Memory B cell (primary cell): ENCODE measurements at regions not wholly inside any gene's neighbourhood (a gene's known extent, or its start where the extent isn't known, plus 50 kb on each side); places are given as distances from the start of the nearest gene placed in this dataset.

Experiments
- ATAC-seq: fragments of 150-1000 bp; cut with Tn5 transposase; 2 replicates; pipeline ENCODE4 v1.10.0; 2021; ENCODE audit warnings: low read depth, mild to moderate bottlenecking, moderate library complexity
- DNase-seq, 2 donors: peaks; one replicate each; pipeline ENCODE4 v3.0.0; 2022; ENCODE audit warnings: low spot score in 2 of 2
- H3K27ac Mint-ChIP-seq: one replicate; pipeline ENCODE4 v1.8.0; 2022; ENCODE audit warnings: mild to moderate bottlenecking, moderate library complexity, mixed read lengths
- H3K27me3 Mint-ChIP-seq: one replicate; pipeline ENCODE4 v1.8.0; 2022; ENCODE audit warnings: mixed read lengths
- H3K36me3 Mint-ChIP-seq: one replicate; pipeline ENCODE4 v1.8.0; 2022; ENCODE audit warnings: mild to moderate bottlenecking, mixed read lengths
- H3K4me1 Mint-ChIP-seq: one replicate; pipeline ENCODE4 v1.8.0; 2022; ENCODE audit warnings: mixed read lengths
- H3K4me3 Mint-ChIP-seq: one replicate; pipeline ENCODE4 v1.8.0; 2022; ENCODE audit warnings: mild to moderate bottlenecking, moderate library complexity, mixed read lengths
- H3K9me3 Mint-ChIP-seq: one replicate; pipeline ENCODE4 v1.8.0; 2022; ENCODE audit warnings: mixed read lengths

DNA sequence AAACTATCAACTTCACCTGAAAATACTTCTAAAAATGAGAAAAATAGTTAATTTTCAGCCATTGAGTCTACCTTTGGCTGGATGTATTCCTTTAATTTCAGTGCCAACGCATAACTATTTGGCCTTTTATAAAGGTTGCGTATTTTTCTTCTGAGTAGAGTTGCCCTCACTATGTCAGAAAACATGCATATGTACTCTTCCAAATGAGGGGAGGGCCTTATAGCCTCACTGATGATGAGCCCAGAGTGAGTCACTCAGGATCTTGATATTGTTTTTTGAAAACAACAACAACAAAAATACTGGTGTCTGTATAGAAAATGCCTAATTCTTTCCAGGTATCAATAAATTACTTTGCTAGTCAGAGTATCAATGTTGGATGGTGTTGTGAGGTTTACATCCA, 349.3 kb downstream of the FBXO8 start:
- Mint-ChIP-seq H3K27me3 (peaks cover 4% of the 10 kb centered on the region), H3K27ac (no peak overlapping the region), H3K36me3 (no peaks in the 10 kb centered on the region), H3K9me3 (no peaks in the 10 kb centered on the region), H3K4me3 (no peak overlapping the region), H3K4me1 (no peaks in the 10 kb centered on the region)
- ATAC-seq (no peak), DNase-seq (no peak)

DNA sequence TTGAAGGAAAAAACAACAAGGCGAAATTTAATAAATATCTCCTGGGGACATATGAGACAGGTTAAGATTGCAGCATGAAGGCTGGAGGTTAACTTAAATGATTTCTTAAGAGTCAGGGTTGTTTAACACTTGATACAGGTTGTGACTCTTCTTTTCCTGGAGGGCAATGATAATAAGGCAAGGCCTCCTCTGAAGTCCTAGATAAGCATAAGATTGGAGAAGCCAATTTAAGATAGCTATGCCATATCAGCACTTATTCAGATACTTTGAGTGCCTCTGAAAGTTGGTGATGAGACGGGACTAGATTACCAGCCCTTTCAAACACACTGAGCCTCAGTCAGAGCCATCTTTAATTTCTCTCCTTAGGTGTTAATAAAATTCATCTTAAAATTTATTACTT, 350.8 kb downstream of the FBXO8 start:
- H3K9me3 Mint-ChIP-seq = peaks cover 1% of the 10 kb centered on the region

DNA sequence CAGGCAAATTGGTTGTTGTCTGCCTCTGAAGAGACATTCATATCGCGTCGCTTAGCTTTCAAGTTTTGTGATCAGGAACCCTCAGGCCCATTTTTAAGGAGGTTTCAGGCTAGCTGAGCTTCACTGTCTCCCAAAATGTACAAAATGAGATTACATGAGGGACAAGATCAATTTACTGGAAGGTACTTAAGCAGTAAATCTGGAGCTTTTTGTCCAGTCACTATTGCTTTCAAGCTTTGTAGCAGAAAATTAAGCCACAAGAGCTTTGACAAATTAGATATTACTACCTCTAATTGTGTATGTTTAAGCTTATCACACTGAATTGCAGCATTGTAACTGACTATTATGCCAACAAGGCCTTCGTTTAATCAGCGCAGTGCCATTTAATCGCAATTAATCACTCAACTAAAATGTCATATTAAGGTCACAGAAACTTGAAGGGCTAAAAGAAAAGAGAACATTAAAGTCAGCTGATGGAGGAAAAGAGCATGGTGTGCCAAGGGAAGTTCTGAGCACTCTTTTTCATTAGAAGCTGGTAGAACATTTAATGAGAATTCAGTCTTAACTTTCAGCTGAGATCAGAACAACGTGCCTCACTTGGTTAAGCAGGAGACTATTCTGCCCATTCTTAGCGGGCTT, 353.0 kb downstream of the FBXO8 start:
- Mint-ChIP-seq H3K27me3 (no peaks in the 10 kb centered on the region), H3K9me3 (peaks cover 1% of the 10 kb centered on the region), H3K27ac (no peak overlapping the region), H3K36me3 (no peaks in the 10 kb centered on the region), H3K4me1 (no peaks in the 10 kb centered on the region), H3K4me3 (no peak overlapping the region)
- DNase-seq = no peak
- no peak for ATAC-seq

More for the DNA sequence above, 350.8 kb downstream of the FBXO8 start:
- ATAC-seq = no peak
- peaks cover 4% of the 10 kb centered on the region for H3K27me3 Mint-ChIP-seq
- H3K27ac Mint-ChIP-seq = no peak overlapping the region
- no peak for DNase-seq
- no peak overlapping the region for H3K4me3 Mint-ChIP-seq
- H3K36me3 Mint-ChIP-seq = no peaks in the 10 kb centered on the region
- no peaks in the 10 kb centered on the region for H3K4me1 Mint-ChIP-seq

DNA sequence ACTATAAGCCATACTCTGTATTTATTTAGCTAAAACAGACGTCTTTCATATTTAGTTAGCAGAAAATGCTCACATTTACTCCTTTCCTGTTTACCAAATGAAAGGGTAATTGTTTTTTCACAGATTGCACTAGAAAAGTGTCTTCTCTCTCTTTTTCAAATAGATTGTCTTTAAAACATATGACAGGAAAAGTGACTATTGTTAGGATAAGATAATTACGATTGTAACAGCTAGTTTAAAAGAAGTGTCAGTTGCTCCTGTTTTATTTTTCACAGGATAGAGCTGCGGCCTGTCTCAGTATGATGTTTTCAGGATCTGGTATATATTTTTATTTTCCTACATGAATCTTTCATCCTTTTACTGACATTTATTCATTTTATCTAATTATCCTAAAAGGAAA, 353.5 kb downstream of the FBXO8 start:
- Mint-ChIP-seq H3K27me3 (no peaks in the 10 kb centered on the region), H3K9me3 (peaks cover 1% of the 10 kb centered on the region), H3K36me3 (no peaks in the 10 kb centered on the region), H3K27ac (no peak overlapping the region), H3K4me1 (no peaks in the 10 kb centered on the region), H3K4me3 (no peak overlapping the region)
- ATAC-seq (no peak), DNase-seq (no peak)

DNA sequence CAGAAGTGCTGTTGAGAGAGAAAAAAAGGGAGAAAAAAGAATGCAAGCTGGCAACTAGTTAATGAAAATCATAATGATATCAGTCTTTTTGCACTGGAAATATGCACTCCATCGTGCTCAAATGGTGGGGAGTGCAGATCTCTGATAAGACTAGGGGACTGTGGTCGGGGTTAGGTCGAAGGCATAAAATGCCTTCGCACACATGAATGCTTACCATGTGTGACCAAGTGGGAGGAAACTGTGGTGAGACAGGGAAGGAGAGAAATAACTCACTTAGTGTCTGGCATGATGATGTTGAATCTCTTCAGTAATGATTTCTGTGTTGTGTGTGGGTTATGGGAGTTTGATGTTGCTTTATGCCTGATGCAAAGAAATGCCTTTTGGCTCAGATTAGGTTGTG, 358.9 kb downstream of the FBXO8 start:
- peaks cover 1% of the 10 kb centered on the region for H3K9me3 Mint-ChIP-seq
- ATAC-seq (no peak), DNase-seq (no peak)
- no peaks in the 10 kb centered on the region for H3K36me3 Mint-ChIP-seq
- no peaks in the 10 kb centered on the region for H3K27me3 Mint-ChIP-seq
- H3K4me3 Mint-ChIP-seq = no peak overlapping the region
- H3K4me1 Mint-ChIP-seq = peaks cover 2% of the 10 kb centered on the region
- no peak overlapping the region for H3K27ac Mint-ChIP-seq

DNA sequence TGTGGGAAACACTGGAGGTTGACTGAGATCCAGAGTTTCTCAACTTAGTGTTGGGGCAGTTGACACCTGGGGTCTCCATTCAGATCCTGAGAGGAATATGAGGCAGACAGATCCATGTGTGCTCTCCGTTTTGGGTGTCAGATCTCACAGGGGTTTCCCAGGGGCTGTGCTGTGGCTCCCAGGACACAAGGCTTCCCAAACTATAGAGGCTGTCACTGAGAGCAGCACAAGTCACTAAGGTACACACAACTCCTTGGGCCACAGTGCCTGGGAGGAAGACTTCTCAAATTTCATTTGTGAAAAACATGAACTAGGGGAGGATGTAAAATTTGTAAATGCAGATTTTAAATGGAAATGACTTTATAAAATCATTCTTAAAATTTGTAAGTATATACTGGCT, 363.6 kb downstream of the FBXO8 start:
- H3K9me3 Mint-ChIP-seq = no peaks in the 10 kb centered on the region
- H3K27ac Mint-ChIP-seq = no peak overlapping the region
- H3K36me3 Mint-ChIP-seq = no peaks in the 10 kb centered on the region
- H3K4me3 Mint-ChIP-seq = no peak overlapping the region
- no peaks in the 10 kb centered on the region for H3K27me3 Mint-ChIP-seq
- no peak for DNase-seq
- no peak for ATAC-seq
- H3K4me1 Mint-ChIP-seq = peaks cover 2% of the 10 kb centered on the region

DNA sequence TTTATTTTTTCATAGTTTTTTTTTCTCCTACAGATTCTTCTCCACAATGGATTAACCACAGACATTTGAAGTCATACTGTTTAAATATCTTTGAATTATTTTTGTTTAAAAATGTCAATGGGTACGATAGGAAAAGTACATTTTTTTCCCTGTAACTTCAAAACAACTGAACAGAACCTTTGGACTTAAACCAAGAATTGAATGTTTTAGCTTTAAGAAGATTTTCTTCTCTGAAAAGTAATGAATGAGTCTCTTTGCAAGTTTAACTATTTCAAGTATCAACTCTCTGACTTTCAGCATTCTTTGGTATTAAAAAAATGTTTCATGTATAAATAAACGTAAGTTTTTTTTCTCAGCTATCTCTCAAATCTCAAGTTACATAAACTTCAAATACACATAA, 364.3 kb downstream of the FBXO8 start:
- ATAC-seq = no peak
- Mint-ChIP-seq H3K9me3 (no peaks in the 10 kb centered on the region), H3K4me3 (no peak overlapping the region), H3K36me3 (no peaks in the 10 kb centered on the region), H3K4me1 (no peaks in the 10 kb centered on the region), H3K27ac (no peak overlapping the region), H3K27me3 (no peaks in the 10 kb centered on the region)
- DNase-seq = no peak

DNA sequence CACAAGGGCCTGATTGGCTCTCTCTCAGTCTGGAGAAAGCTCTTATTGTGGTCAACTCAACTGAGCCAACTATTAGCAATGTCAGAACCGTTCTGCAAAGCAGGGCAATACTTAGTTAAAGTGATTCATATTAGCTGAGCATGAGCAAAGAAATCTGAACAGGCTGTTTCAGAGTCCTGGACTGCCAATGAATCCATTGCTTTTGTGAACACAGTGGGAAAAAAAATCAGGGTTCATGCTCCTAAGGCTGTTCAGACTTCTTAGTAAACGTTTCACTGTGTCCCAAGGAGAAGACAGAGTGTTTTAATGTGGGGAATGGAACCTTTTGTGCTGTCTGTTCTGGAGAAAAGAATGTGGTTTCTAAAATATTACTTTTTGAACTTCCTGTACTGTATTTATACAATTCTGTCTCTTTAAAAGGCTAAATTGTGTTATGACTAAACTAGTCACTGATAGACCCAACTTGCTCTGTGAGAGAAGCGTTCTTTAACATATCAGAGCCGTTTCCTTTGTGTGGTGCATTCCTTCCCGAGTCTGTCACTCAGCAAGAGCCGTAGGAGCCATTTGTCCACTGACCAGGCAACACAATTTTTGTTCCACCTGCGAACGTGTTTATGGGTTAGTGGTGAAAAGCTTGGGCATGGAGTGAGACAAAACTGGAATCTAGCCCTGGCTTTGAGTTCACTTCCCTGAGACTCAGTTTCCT, 366.1 kb downstream of the FBXO8 start:
- H3K9me3 Mint-ChIP-seq = no peaks in the 10 kb centered on the region
- H3K36me3 Mint-ChIP-seq = no peaks in the 10 kb centered on the region
- ATAC-seq (no peak), DNase-seq (no peak)
- no peak overlapping the region for H3K4me3 Mint-ChIP-seq
- no peaks in the 10 kb centered on the region for H3K4me1 Mint-ChIP-seq
- H3K27me3 Mint-ChIP-seq = no peaks in the 10 kb centered on the region
- no peak overlapping the region for H3K27ac Mint-ChIP-seq

DNA sequence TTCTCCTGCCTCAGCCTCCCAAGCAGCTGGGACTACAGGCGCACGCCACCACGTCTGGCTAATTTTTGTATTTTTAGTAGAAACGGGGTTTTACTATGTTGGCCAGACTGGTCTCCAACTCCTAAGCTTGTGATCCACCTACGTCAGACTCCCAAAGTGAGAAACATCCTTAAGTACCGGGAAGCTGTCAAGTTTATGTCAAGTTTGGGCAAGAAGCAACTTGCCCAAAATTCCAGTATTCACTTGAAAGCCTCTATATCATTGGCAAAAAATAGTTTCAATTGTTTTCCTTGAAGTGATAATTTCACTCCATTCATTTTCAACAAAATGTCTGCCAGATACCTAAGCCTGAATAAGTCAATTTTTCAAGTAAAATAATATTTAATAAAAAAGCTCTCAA, 370.0 kb downstream of the FBXO8 start:
- Mint-ChIP-seq H3K36me3 (no peaks in the 10 kb centered on the region), H3K27me3 (no peaks in the 10 kb centered on the region), H3K4me3 (no peak overlapping the region), H3K9me3 (no peaks in the 10 kb centered on the region), H3K4me1 (no peaks in the 10 kb centered on the region), H3K27ac (no peak overlapping the region)
- ATAC-seq = no peak
- DNase-seq = no peak

DNA sequence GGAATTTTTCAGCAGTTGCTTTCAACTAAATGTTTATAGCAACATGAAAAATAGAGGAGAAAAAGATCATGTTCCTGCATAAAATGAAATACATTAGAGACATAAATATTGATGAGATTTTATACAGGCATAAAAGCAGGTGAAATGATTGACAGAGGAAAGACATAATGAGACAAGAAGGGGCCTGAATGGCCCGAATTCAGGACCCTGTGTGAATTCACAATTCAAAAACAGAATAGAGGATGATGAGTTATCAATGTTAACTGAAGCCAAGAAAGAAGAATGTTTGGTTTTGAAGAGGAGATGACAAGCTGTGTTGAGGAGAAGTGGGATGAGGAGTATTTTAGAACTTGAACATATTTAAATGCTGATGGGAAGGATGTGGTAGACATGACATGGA, 371.1 kb downstream of the FBXO8 start:
- Mint-ChIP-seq H3K9me3 (peaks cover 2% of the 10 kb centered on the region), H3K4me1 (no peaks in the 10 kb centered on the region), H3K4me3 (no peak overlapping the region), H3K27me3 (no peaks in the 10 kb centered on the region), H3K36me3 (no peaks in the 10 kb centered on the region), H3K27ac (no peak overlapping the region)
- DNase-seq (no peak), ATAC-seq (no peak)

DNA sequence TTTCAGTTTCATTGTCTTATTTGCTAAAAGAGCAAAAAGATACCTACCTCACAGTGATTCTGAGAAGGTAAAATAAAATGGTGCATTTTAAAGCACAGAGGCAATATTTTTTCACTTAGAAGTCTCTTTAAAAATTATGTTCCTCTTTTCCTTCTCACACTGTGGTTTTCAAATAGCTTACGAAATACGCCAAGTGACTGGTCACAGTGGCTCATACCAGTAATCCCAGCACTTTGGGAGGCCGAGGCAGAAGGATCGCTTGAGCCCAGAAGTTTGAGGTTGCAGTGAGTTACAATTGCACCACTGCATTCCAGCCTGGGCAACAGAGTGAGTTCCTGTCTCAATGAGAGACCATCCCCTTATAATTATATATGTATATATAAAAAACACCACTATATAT, 372.6 kb downstream of the FBXO8 start:
- no peak overlapping the region for H3K4me3 Mint-ChIP-seq
- H3K27me3 Mint-ChIP-seq = no peaks in the 10 kb centered on the region
- no peak overlapping the region for H3K27ac Mint-ChIP-seq
- H3K4me1 Mint-ChIP-seq = no peaks in the 10 kb centered on the region
- peaks cover 2% of the 10 kb centered on the region for H3K9me3 Mint-ChIP-seq
- no peaks in the 10 kb centered on the region for H3K36me3 Mint-ChIP-seq
- no peak for DNase-seq
- ATAC-seq = no peak

DNA sequence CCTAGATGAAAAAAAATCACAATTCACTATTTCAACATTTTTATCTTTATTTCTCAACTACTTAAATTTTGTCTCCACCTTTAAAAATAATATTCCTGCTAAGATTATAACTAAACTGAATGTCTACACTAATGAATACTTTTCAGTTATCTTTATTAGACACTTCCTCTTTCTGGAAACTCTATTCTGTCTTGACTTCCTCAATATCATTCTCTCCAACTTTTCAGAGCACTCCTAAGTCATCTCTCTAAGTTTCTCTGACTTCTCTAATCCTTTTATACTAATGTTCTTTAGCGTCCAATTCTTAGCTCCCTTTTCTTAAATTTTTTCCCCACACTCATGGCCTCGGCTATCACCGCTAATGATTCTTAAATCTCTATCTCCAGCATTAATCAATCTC, 374.2 kb downstream of the FBXO8 start:
- peaks cover 2% of the 10 kb centered on the region for H3K9me3 Mint-ChIP-seq
- no peaks in the 10 kb centered on the region for H3K4me1 Mint-ChIP-seq
- no peak overlapping the region for H3K4me3 Mint-ChIP-seq
- DNase-seq (no peak), ATAC-seq (no peak)
- H3K36me3 Mint-ChIP-seq = no peaks in the 10 kb centered on the region
- no peaks in the 10 kb centered on the region for H3K27me3 Mint-ChIP-seq
- H3K27ac Mint-ChIP-seq = no peak overlapping the region

DNA sequence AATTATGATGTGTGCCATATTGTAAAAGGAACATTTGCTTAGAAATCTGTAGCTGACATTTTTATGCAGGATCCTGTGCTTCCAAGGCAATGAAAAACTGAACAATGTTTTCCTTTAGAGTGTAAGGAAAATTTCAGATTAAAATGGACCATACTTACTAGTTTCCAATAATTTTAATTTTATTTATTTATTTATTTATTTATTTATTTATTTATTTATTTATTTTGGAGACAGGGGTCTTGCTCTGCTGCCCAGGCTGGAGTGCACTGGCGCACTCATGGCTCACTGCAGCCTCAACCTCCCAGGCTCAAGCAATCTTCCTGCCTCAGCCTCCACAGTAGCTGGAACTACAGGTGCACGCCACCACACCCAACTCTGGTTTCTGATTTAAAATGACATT, 369.8 kb upstream of the HAND2 start:
- no peaks in the 10 kb centered on the region for H3K27me3 Mint-ChIP-seq
- no peak overlapping the region for H3K27ac Mint-ChIP-seq
- no peak for ATAC-seq
- H3K9me3 Mint-ChIP-seq = peaks cover 4% of the 10 kb centered on the region
- H3K4me1 Mint-ChIP-seq = no peaks in the 10 kb centered on the region
- no peak for DNase-seq
- H3K4me3 Mint-ChIP-seq = no peak overlapping the region
- no peaks in the 10 kb centered on the region for H3K36me3 Mint-ChIP-seq

DNA sequence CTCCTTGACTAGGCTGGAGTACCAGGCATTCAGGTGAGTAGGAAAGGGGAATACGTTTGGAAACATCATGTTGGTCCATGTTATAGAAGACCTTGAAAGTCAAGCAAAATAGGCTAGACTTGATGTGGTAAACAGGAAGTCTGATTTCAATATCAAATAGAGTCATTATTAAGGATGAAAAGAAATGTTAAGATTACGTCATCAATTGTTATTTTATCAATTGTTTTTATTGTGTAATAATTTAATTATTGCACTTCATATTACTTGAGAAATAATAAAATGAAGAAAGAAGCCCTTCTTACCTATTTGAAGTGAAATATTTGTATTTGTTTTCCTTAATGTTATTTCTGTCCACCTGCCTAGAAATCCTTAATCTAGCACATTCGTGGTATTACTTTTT, 361.0 kb upstream of the HAND2 start:
- ATAC-seq = no peak
- H3K4me3 Mint-ChIP-seq = no peak overlapping the region
- no peak overlapping the region for H3K27ac Mint-ChIP-seq
- no peak for DNase-seq
- H3K9me3 Mint-ChIP-seq = peaks cover 16% of the 10 kb centered on the region
- no peaks in the 10 kb centered on the region for H3K36me3 Mint-ChIP-seq
- H3K27me3 Mint-ChIP-seq = no peaks in the 10 kb centered on the region
- no peaks in the 10 kb centered on the region for H3K4me1 Mint-ChIP-seq

DNA sequence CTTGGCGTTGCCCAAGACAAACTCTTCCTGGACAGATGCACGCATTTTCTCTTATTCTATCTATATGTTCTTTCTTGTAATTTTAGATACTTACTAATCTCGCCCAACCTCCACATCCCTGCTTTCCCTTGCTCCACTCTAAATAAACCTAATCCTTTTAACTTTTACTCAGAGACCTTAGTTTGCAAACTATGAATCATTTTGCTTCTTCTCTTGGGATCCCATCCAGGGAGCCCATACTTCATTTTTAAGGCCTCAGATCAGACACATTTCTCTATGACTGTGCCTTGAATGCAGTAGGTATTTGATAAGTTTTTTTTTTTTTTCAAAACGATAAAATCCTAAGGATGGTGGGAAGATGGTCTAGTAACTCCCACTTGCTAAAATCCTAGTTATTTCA, 353.8 kb upstream of the HAND2 start:
- no peak overlapping the region for H3K4me3 Mint-ChIP-seq
- peaks cover 11% of the 10 kb centered on the region for H3K9me3 Mint-ChIP-seq
- H3K27me3 Mint-ChIP-seq = no peaks in the 10 kb centered on the region
- no peaks in the 10 kb centered on the region for H3K36me3 Mint-ChIP-seq
- no peak overlapping the region for H3K27ac Mint-ChIP-seq
- no peaks in the 10 kb centered on the region for H3K4me1 Mint-ChIP-seq
- no peak for DNase-seq
- ATAC-seq = no peak
